SK-N-MC (cell line): ENCODE measurements at regions not wholly inside any gene's neighbourhood (a gene's known extent, or its start where the extent isn't known, plus 50 kb on each side); places are given as distances from the start of the nearest gene placed in this dataset.

ENCODE experiments used
- EZH2 ChIP-seq: fragments of 200-600 bp; sonication (generic); IDR thresholded peaks from one replicate; pipeline ENCODE4 v1.6.1; 2017; ENCODE audit warnings: antibody characterized with exemption
- POLR2AphosphoS5 ChIP-seq: IDR thresholded peaks from 2 replicates; pipeline ENCODE4 v1.6.1; 2012; ENCODE audit warnings: mild to moderate bottlenecking, low read depth, low read length, borderline replicate concordance

GRCh38 chr5:61625681-61626621 lies 293.9 kb downstream of the ZSWIM6 start:
- TF ChIP-seq POLR2AphosphoS5 (no peak), EZH2 (no peak)
